ENCODE measurements at regions not wholly inside any gene's neighbourhood (a gene's known extent, or its start where the extent isn't known, plus 50 kb on each side); places are given as distances from the start of the nearest gene placed in this dataset.

DNA sequence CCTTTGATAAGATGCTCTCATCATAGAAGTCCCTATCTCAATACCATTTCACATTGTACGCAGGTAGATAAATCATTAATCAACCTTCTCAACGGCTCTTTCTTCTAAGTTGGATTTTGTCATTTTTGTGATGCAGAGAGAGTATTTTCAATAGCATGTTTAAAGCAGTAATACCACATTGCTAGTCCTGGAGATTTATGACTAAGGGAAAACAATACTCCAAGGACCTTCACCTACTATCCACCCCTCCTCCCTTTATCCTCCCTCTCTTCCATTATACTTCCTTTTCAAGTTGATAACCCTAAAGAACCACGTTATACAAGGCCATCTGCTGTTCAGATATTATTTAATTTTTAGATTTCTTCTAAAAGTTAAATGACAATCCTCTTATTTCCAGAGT, 65.3 kb upstream of the CHMP2B start:
- Histone ChIP-seq H3K27ac (no peak overlapping the region), H3K36me3 (no peaks in the 10 kb centered on the region), H3K27me3 (no peaks in the 10 kb centered on the region), H3K4me3 (no peak overlapping the region), H3K9me3 (ENCODE audit: low read depth) (no peaks in the 10 kb centered on the region), H3K4me1 (ENCODE audit: low read depth) (no peaks in the 10 kb centered on the region)
- no peak for DNase-seq (ENCODE audit: low read depth in 1 of 2, low spot score in 1 of 2)
- TF ChIP-seq, protein P1, sequence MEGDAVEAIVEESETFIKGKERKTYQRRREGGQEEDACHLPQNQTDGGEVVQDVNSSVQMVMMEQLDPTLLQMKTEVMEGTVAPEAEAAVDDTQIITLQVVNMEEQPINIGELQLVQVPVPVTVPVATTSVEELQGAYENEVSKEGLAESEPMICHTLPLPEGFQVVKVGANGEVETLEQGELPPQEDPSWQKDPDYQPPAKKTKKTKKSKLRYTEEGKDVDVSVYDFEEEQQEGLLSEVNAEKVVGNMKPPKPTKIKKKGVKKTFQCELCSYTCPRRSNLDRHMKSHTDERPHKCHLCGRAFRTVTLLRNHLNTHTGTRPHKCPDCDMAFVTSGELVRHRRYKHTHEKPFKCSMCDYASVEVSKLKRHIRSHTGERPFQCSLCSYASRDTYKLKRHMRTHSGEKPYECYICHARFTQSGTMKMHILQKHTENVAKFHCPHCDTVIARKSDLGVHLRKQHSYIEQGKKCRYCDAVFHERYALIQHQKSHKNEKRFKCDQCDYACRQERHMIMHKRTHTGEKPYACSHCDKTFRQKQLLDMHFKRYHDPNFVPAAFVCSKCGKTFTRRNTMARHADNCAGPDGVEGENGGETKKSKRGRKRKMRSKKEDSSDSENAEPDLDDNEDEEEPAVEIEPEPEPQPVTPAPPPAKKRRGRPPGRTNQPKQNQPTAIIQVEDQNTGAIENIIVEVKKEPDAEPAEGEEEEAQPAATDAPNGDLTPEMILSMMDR (IDR thresholded peaks at IDR 0.05; ENCODE audit: low read depth, low read length) = no peak

DNA sequence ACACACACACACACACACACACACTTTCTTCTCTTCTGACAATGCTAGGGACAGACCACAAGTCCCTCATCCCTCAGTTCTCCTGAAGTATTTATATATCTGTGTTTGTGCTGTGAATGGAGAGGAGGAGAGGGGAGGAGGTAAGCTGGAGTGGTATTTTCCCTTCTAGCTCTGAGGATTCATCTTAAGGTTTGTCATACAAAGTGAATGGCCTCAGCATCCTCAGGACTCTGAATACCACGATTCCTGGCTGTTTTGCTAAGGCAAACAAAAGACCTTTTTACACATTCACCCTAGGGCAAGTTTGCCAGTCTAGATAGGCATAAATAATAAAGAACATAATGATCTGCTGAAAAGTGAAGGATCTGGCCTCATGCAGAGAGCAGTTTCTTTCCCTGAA, 65.7 kb upstream of the CHMP2B start:
- Histone ChIP-seq H3K36me3 (no peaks in the 10 kb centered on the region), H3K27ac (no peak overlapping the region), H3K9me3 (ENCODE audit: low read depth) (no peaks in the 10 kb centered on the region), H3K27me3 (no peaks in the 10 kb centered on the region), H3K4me1 (ENCODE audit: low read depth) (no peaks in the 10 kb centered on the region), H3K4me3 (no peak overlapping the region)
- TF ChIP-seq, protein P1 (IDR thresholded peaks at IDR 0.05; ENCODE audit: low read depth, low read length) = no peak
- no peak for DNase-seq (ENCODE audit: low read depth in 1 of 2, low spot score in 1 of 2)

DNA sequence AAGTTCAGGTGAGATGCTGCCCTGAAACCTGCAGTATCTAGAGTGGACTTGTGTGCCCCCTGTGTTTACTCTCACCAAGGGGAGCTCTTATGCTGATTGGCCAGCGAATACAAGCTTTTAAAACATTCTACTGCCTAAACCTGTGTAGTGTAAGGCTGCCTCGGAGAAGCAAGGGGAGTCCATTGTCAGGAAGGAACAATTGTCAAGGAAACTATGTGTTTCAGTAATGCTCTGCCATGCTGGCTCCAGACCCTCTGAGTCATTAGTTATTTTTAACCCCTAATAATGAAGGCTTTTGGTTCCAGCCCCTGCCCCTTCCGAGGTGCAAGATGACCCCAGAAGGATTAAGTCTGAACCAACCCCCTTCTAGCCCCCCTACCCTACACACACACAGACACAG, 66.1 kb upstream of the CHMP2B start:
- Histone ChIP-seq H3K36me3 (no peaks in the 10 kb centered on the region), H3K4me3 (no peak overlapping the region), H3K4me1 (ENCODE audit: low read depth) (no peaks in the 10 kb centered on the region), H3K27me3 (no peaks in the 10 kb centered on the region), H3K9me3 (ENCODE audit: low read depth) (no peaks in the 10 kb centered on the region), H3K27ac (no peak overlapping the region)
- DNase-seq (ENCODE audit: low read depth in 1 of 2, low spot score in 1 of 2) = no peak
- TF ChIP-seq, protein P1 (IDR thresholded peaks at IDR 0.05; ENCODE audit: low read depth, low read length) = no peak

DNA sequence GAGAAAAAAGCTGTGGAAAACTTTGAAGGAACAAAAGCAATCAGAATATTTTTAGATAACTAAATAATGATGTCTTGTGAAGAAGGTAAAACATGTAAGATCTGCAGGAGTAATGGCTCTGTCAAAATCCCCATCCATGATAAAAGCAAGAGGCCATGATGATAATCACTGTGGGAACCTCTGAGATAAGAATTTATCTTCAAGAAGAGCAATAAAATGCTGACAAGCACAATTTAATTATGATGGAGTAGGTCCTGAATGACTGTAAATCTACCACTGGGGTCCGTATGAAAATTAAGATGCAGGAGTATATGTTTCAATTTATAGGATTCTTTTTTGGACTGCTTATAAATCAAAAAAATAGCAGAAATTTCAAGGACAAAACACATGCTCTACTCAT, 68.3 kb upstream of the CHMP2B start:
- no peaks in the 10 kb centered on the region for H3K27me3 ChIP-seq
- no peaks in the 10 kb centered on the region for H3K4me1 ChIP-seq (ENCODE audit: low read depth)
- DNase-seq (ENCODE audit: low read depth in 1 of 2, low spot score in 1 of 2) = no peak
- TF ChIP-seq, protein P1 (IDR thresholded peaks at IDR 0.05; ENCODE audit: low read depth, low read length) = no peak
- H3K4me3 ChIP-seq = no peak overlapping the region
- H3K36me3 ChIP-seq = no peaks in the 10 kb centered on the region
- no peaks in the 10 kb centered on the region for H3K9me3 ChIP-seq (ENCODE audit: low read depth)
- no peak overlapping the region for H3K27ac ChIP-seq

DNA sequence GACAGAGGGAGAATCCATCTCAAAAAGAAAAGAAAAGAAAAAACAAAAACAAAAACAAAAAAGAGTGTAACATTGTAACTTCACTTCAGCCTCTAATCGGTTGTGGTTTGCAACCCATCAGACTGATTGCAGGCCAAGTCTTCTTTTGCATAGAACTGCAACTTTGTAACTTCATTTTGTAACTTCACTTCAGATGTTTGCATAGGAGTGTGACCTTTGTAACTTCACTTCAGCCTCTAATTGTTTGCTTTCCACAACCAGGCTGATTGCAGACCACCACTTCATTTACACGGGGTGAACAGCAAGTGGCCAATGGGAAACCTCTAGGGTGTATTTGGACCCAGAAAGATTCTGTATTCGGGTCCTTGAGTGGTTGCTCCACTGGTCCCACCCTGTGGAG, 79.1 kb upstream of the CHMP2B start:
- no peaks in the 10 kb centered on the region for H3K27me3 ChIP-seq
- no peak overlapping the region for H3K4me3 ChIP-seq
- TF ChIP-seq, protein P1 (IDR thresholded peaks at IDR 0.05; ENCODE audit: low read depth, low read length) = no peak
- no peaks in the 10 kb centered on the region for H3K9me3 ChIP-seq (ENCODE audit: low read depth)
- no peaks in the 10 kb centered on the region for H3K36me3 ChIP-seq
- DNase-seq (ENCODE audit: low read depth in 1 of 2, low spot score in 1 of 2) = no peak
- no peak overlapping the region for H3K27ac ChIP-seq
- H3K4me1 ChIP-seq (ENCODE audit: low read depth) = no peaks in the 10 kb centered on the region

DNA sequence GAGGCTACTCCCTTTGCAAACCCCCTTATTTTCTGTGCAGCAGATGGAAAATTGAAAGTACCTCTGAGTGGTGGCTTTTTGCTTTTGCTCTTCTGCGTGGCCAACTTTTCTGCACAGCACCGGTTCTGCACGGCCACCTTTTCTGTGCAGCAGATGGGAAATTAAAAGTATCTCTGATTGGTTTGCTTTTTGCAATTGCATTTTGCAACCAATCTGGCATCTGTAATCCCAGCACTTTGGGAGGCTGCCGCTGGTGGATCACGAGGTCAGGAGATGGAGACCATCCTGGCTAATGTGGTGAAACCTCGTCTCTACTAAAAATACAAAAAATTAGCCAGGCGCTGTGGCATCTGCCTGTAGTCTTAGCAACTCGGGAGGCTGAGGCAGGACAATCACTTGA, 79.5 kb upstream of the CHMP2B start:
- no peaks in the 10 kb centered on the region for H3K27me3 ChIP-seq
- DNase-seq (ENCODE audit: low read depth in 1 of 2, low spot score in 1 of 2) = no peak
- TF ChIP-seq, protein P1 (IDR thresholded peaks at IDR 0.05; ENCODE audit: low read depth, low read length) = no peak
- no peak overlapping the region for H3K4me3 ChIP-seq
- no peaks in the 10 kb centered on the region for H3K36me3 ChIP-seq
- H3K27ac ChIP-seq = no peak overlapping the region
- H3K9me3 ChIP-seq (ENCODE audit: low read depth) = no peaks in the 10 kb centered on the region
- no peaks in the 10 kb centered on the region for H3K4me1 ChIP-seq (ENCODE audit: low read depth)

Measured in cardiac muscle cell (in vitro differentiated cells and primary cell).